Endothelial cell of umbilical vein (primary cell): ENCODE measurements at regions not wholly inside any gene's neighbourhood (a gene's known extent, or its start where the extent isn't known, plus 50 kb on each side); places are given as distances from the start of the nearest gene placed in this dataset.

Source experiments
- JUN ChIP-seq: IDR thresholded peaks from 2 replicates; pipeline ENCODE4 v1.6.1; 2011; ENCODE audit warnings: borderline replicate concordance, low read depth; ENCODE audit not compliant: insufficient read length, insufficient read depth
- POLR2A ChIP-seq: IDR thresholded peaks from 2 replicates; pipeline ENCODE4 v1.6.1; 2012; ENCODE audit warnings: low read depth, mild to moderate bottlenecking, control low read depth, low read length
- POLR2AphosphoS5 ChIP-seq: IDR thresholded peaks from 2 replicates; pipeline ENCODE4 v1.6.1; 2012; ENCODE audit warnings: low read depth, mild to moderate bottlenecking, control low read depth, low read length, moderate library complexity; ENCODE audit not compliant: insufficient read depth
- TF ChIP-seq, protein P1 (sequence below), 2 donors: IDR thresholded peaks; 1 replicate in 1 of 2; 2 replicates in 1 of 2; pipeline ENCODE4 v1.5.1; 2011; ENCODE audit warnings: low read length in 2 of 2, mild to moderate bottlenecking in 2 of 2, moderate library complexity in 2 of 2, control low read depth in 1 of 2, inconsistent platforms in 1 of 2, low read depth in 1 of 2; ENCODE audit not compliant: insufficient read depth in 1 of 2; ENCODE audit errors: extremely low read depth in 1 of 2

DNA sequence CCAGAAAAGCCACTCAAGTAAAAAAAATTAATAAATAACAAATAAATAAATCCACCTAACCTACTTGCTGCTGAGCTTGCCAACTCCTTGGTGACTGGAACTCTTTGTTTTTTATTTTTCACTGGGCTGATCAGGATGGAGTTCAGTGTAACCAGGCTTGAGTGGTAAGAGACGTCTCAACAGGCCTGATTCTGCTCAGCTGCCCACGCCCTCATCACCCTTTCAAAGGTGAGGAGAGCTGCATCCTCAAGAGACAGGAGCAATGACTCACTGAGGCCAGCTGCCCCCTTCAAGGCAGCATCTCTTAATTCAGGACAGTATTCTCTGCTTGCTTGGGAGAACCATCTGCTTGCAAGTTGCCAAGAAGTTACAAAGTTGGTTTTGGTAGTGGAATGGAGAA lies 111.9 kb upstream of the CPM start:
- no peak for TF ChIP-seq JUN
- TF ChIP-seq, protein P1, sequence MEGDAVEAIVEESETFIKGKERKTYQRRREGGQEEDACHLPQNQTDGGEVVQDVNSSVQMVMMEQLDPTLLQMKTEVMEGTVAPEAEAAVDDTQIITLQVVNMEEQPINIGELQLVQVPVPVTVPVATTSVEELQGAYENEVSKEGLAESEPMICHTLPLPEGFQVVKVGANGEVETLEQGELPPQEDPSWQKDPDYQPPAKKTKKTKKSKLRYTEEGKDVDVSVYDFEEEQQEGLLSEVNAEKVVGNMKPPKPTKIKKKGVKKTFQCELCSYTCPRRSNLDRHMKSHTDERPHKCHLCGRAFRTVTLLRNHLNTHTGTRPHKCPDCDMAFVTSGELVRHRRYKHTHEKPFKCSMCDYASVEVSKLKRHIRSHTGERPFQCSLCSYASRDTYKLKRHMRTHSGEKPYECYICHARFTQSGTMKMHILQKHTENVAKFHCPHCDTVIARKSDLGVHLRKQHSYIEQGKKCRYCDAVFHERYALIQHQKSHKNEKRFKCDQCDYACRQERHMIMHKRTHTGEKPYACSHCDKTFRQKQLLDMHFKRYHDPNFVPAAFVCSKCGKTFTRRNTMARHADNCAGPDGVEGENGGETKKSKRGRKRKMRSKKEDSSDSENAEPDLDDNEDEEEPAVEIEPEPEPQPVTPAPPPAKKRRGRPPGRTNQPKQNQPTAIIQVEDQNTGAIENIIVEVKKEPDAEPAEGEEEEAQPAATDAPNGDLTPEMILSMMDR (IDR thresholded peaks at IDR 0.05; ENCODE audit: extremely low read depth in 1 of 2, insufficient read depth in 1 of 2, low read depth in 1 of 2, low read length in 2 of 2), result no peak
- TF ChIP-seq POLR2AphosphoS5, result no peak
- TF ChIP-seq POLR2A, result no peak
